ENCODE measurements at regions not wholly inside any gene's neighbourhood (a gene's known extent, or its start where the extent isn't known, plus 50 kb on each side); places are given as distances from the start of the nearest gene placed in this dataset.
"Not testable (repeated sequence)": the region's sequence is repeated elsewhere in the genome, so short reads cannot be mapped to it uniquely, and the experiment has no call there.

- not testable (repeated sequence) for H3K36me3 Mint-ChIP-seq (ENCODE audit: insufficient read depth in 2 of 2); H3K27ac Mint-ChIP-seq
Measured at GRCh38 chr18:14952444-14953077, 204.6 kb downstream of the ANKRD30B start.

GRCh38 chr18:14958701-14959100 lies 210.7 kb downstream of the ANKRD30B start:
- Mint-ChIP-seq H3K4me1 (ENCODE audit: low read depth) (no peaks in the 10 kb centered on the region), H3K36me3 (ENCODE audit: insufficient read depth in 2 of 2) (peaks cover 0 to 2% of the 10 kb centered on the region in 2 donors), H3K27me3 (ENCODE audit: low read depth) (peaks cover 7% of the 10 kb centered on the region), H3K27ac (no peak overlapping the region), H3K9me3 (peaks cover 2 to 6% of the 10 kb centered on the region in 2 donors), H3K4me3 (no peak overlapping the region)
- DNase-seq (no peak), ATAC-seq (replicated peaks in 1 of 2) (no peak)

More at GRCh38 chr18:14952444-14953077, 204.6 kb downstream of the ANKRD30B start:
- H3K27me3 Mint-ChIP-seq (ENCODE audit: low read depth); ATAC-seq (replicated peaks in 1 of 2); H3K9me3 Mint-ChIP-seq; H3K4me1 Mint-ChIP-seq (ENCODE audit: low read depth); DNase-seq; H3K4me3 Mint-ChIP-seq: not testable (repeated sequence)

GRCh38 chr18:14959550-14959949 lies 211.6 kb downstream of the ANKRD30B start:
- Mint-ChIP-seq H3K27me3 (ENCODE audit: low read depth) (peaks cover 7% of the 10 kb centered on the region), H3K4me1 (ENCODE audit: low read depth) (no peaks in the 10 kb centered on the region), H3K36me3 (ENCODE audit: insufficient read depth in 2 of 2) (peaks cover 0 to 2% of the 10 kb centered on the region in 2 donors), H3K27ac (no peak overlapping the region), H3K9me3 (peaks cover 0 to 6% of the 10 kb centered on the region in 2 donors), H3K4me3 (no peak overlapping the region)
- DNase-seq (no peak), ATAC-seq (replicated peaks in 1 of 2) (no peak)

- H3K36me3 Mint-ChIP-seq (ENCODE audit: insufficient read depth in 2 of 2): peaks cover 0 to 2% of the 10 kb centered on the region in 2 donors
Measured at GRCh38 chr18:14961991-14962390, 214.0 kb downstream of the ANKRD30B start.

GRCh38 chr18:14962626-14963025 lies 214.7 kb downstream of the ANKRD30B start:
- Mint-ChIP-seq H3K36me3 (ENCODE audit: insufficient read depth in 2 of 2) (peaks cover 0 to 2% of the 10 kb centered on the region in 2 donors), H3K4me3 (no peak overlapping the region), H3K27me3 (ENCODE audit: low read depth) (no peaks in the 10 kb centered on the region), H3K4me1 (ENCODE audit: low read depth) (no peaks in the 10 kb centered on the region), H3K9me3 (no peaks in the 10 kb centered on the region), H3K27ac (no peak overlapping the region)
- no peak for ATAC-seq (replicated peaks in 1 of 2)
- DNase-seq: no peak

More at GRCh38 chr18:14961991-14962390, 214.0 kb downstream of the ANKRD30B start:
- ATAC-seq (replicated peaks in 1 of 2) (no peak), DNase-seq (no peak)
- Mint-ChIP-seq H3K27me3 (ENCODE audit: low read depth) (peaks cover 6% of the 10 kb centered on the region), H3K4me1 (ENCODE audit: low read depth) (no peaks in the 10 kb centered on the region), H3K27ac (no peak overlapping the region), H3K9me3 (peaks cover 0 to 4% of the 10 kb centered on the region in 2 donors), H3K4me3 (no peak overlapping the region)

DNA sequence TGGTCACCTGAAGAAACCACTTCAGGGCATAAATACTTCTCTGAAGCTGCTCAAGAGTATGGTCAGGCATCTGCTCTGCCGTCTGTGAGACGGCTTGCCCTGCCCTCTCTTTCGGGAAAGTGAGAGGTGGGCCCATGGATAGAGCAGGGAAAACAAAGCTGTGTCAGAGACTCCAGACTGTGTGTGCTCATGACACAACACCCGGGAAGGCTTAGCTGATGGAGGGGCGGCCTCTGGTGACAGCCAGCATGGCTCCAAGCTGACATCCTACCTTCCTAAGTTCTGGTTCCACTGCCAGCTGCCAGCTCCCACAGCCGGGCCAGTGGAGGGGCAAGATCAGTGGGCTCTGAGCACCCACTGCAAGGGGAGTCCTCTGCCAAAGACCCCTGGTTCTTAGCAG lies 215.3 kb downstream of the ANKRD30B start:
- Mint-ChIP-seq H3K9me3 (no peaks in the 10 kb centered on the region), H3K27me3 (ENCODE audit: low read depth) (no peaks in the 10 kb centered on the region), H3K4me3 (no peak overlapping the region), H3K36me3 (ENCODE audit: insufficient read depth in 2 of 2) (no peaks in the 10 kb centered on the region), H3K4me1 (ENCODE audit: low read depth) (no peaks in the 10 kb centered on the region), H3K27ac (no peak overlapping the region)
- ATAC-seq (replicated peaks in 1 of 2) (no peak), DNase-seq (no peak)

DNA sequence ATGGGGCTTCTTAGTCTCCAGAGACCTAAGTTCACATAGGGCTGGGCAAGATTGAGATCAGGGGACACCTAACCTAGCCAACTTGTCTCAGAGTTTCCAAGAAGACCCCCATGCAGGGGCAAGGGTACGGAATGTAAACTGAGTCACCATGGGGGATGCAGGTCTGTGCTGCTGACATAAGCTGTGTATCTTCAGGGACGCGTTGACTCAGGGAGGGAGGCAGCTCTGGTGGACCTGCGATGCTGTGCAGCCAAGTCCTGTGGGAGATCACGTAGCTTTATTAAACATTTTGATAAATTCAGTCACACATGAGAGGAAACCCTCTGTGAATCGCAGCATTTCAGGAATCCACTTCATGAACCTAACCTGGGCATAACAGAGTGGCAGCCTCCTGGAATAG lies 216.0 kb downstream of the ANKRD30B start:
- no peak for ATAC-seq (replicated peaks in 1 of 2)
- H3K4me3 Mint-ChIP-seq: no peak overlapping the region
- no peaks in the 10 kb centered on the region for H3K4me1 Mint-ChIP-seq (ENCODE audit: low read depth)
- no peaks in the 10 kb centered on the region for H3K36me3 Mint-ChIP-seq (ENCODE audit: insufficient read depth in 2 of 2)
- no peaks in the 10 kb centered on the region for H3K9me3 Mint-ChIP-seq
- DNase-seq: no peak
- no peak overlapping the region for H3K27ac Mint-ChIP-seq
- H3K27me3 Mint-ChIP-seq (ENCODE audit: low read depth): no peaks in the 10 kb centered on the region

DNA sequence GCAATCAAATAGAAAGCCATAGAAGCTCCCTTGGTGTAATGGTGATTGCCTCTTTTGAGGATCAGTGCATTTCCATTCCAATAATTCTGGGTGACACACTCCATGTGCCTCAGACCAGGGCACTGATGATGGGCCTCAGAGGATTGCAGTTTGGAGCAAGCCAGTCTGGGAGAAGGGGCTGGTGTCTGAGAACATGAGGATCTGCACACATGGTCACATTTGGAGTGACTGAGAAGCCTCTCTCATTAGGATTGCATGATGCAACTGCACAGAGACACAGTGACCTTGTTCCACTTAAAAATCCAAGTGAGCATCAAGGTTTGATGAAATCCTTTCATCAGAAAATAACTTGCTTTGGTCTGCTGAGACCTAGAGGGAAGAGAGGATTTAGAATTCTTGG lies 216.4 kb downstream of the ANKRD30B start:
- no peaks in the 10 kb centered on the region for H3K27me3 Mint-ChIP-seq (ENCODE audit: low read depth)
- H3K4me1 Mint-ChIP-seq (ENCODE audit: low read depth): no peaks in the 10 kb centered on the region
- DNase-seq (no peak), ATAC-seq (replicated peaks in 1 of 2) (no peak)
- no peaks in the 10 kb centered on the region for H3K9me3 Mint-ChIP-seq
- no peaks in the 10 kb centered on the region for H3K36me3 Mint-ChIP-seq (ENCODE audit: insufficient read depth in 2 of 2)
- no peak overlapping the region for H3K27ac Mint-ChIP-seq
- no peak overlapping the region for H3K4me3 Mint-ChIP-seq

GRCh38 chr18:14964976-14965375 lies 217.0 kb downstream of the ANKRD30B start:
- H3K27me3 Mint-ChIP-seq (ENCODE audit: low read depth); DNase-seq; H3K4me3 Mint-ChIP-seq; H3K27ac Mint-ChIP-seq; H3K4me1 Mint-ChIP-seq (ENCODE audit: low read depth); H3K9me3 Mint-ChIP-seq; H3K36me3 Mint-ChIP-seq (ENCODE audit: insufficient read depth in 2 of 2); ATAC-seq (replicated peaks in 1 of 2): not testable (repeated sequence)

DNA sequence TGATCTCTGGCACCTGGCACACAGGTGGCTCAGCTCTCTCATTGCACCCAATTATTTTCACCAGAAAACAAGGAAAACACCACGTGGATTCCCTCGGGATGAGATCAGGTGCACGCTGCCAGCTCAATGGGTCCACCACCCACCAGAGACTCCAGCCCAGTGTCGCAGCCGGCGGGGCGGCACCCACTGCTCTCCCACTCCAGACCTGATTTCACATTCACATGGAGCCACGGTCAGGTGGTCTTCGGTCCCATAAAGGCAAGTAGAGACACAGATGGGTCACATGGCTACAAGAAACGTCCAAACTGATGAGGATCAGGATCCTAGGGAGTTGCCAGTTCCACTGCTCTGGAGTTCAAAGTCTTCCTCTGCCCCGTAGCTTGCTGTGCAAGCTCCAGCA lies 217.6 kb downstream of the ANKRD30B start:
- H3K27me3 Mint-ChIP-seq (ENCODE audit: low read depth): no peaks in the 10 kb centered on the region
- no peaks in the 10 kb centered on the region for H3K9me3 Mint-ChIP-seq
- H3K4me3 Mint-ChIP-seq: no peak overlapping the region
- DNase-seq: no peak
- no peaks in the 10 kb centered on the region for H3K4me1 Mint-ChIP-seq (ENCODE audit: low read depth)
- no peak for ATAC-seq (replicated peaks in 1 of 2)
- no peaks in the 10 kb centered on the region for H3K36me3 Mint-ChIP-seq (ENCODE audit: insufficient read depth in 2 of 2)
- H3K27ac Mint-ChIP-seq: no peak overlapping the region

GRCh38 chr18:14967246-14967645 lies 219.3 kb downstream of the ANKRD30B start:
- not testable (repeated sequence) for H3K27ac Mint-ChIP-seq; H3K4me1 Mint-ChIP-seq (ENCODE audit: low read depth); H3K4me3 Mint-ChIP-seq; H3K9me3 Mint-ChIP-seq; H3K27me3 Mint-ChIP-seq (ENCODE audit: low read depth); H3K36me3 Mint-ChIP-seq (ENCODE audit: insufficient read depth in 2 of 2); ATAC-seq (replicated peaks in 1 of 2); DNase-seq

- Mint-ChIP-seq H3K4me3 (no peak overlapping the region), H3K27me3 (ENCODE audit: low read depth) (no peaks in the 10 kb centered on the region), H3K27ac (no peak overlapping the region)
Measured at GRCh38 chr18:14969500-14969899, 221.5 kb downstream of the ANKRD30B start.

GRCh38 chr18:14970027-14970426 lies 222.1 kb downstream of the ANKRD30B start:
- Mint-ChIP-seq H3K27ac (no peak overlapping the region), H3K4me3 (no peak overlapping the region), H3K4me1 (ENCODE audit: low read depth) (no peaks in the 10 kb centered on the region), H3K27me3 (ENCODE audit: low read depth) (no peaks in the 10 kb centered on the region), H3K36me3 (ENCODE audit: insufficient read depth in 2 of 2) (no peaks in the 10 kb centered on the region), H3K9me3 (no peaks in the 10 kb centered on the region)
- DNase-seq (no peak), ATAC-seq (replicated peaks in 1 of 2) (no peak)

More at GRCh38 chr18:14969500-14969899, 221.5 kb downstream of the ANKRD30B start:
- H3K36me3 Mint-ChIP-seq (ENCODE audit: insufficient read depth in 2 of 2): no peaks in the 10 kb centered on the region
- H3K4me1 Mint-ChIP-seq (ENCODE audit: low read depth): no peaks in the 10 kb centered on the region
- H3K9me3 Mint-ChIP-seq: no peaks in the 10 kb centered on the region
- DNase-seq (no peak), ATAC-seq (replicated peaks in 1 of 2) (no peak)

- Mint-ChIP-seq H3K4me1 (ENCODE audit: low read depth) (no peaks in the 10 kb centered on the region), H3K9me3 (no peaks in the 10 kb centered on the region), H3K36me3 (ENCODE audit: insufficient read depth in 2 of 2) (no peaks in the 10 kb centered on the region), H3K27me3 (ENCODE audit: low read depth) (no peaks in the 10 kb centered on the region), H3K27ac (no peak overlapping the region), H3K4me3 (no peak overlapping the region)
- no peak for DNase-seq
- ATAC-seq (replicated peaks in 1 of 2): no peak
Measured at GRCh38 chr18:14971461-14972185, 223.7 kb downstream of the ANKRD30B start.
